DND-41 (cell line): ENCODE measurements at regions not wholly inside any gene's neighbourhood (a gene's known extent, or its start where the extent isn't known, plus 50 kb on each side); places are given as distances from the start of the nearest gene placed in this dataset.

Source experiments
- ATAC-seq: fragments of 200-7000 bp; cut with Tn5 transposase; 3 replicates; pipeline ENCODE4 v1.9.1; 2021; ENCODE audit warnings: low read depth; ENCODE audit not compliant: insufficient read depth
- DNase-seq: peaks from one replicate; pipeline ENCODE4 v3.0.0-alpha.2; 2020
- H2AFZ ChIP-seq: 2 replicates; pipeline ENCODE4 v1.6.0; 2012; ENCODE audit warnings: low read depth, low read length
- H3K27ac ChIP-seq: 2 replicates; pipeline ENCODE4 v1.5.1; 2012; ENCODE audit warnings: low read length, inconsistent platforms
- H3K27me3 ChIP-seq: fragments of 200-600 bp; sonication (generic); 2 replicates; pipeline ENCODE4 v1.6.0; 2012; ENCODE audit warnings: low read length, mild to moderate bottlenecking, inconsistent platforms; ENCODE audit not compliant: insufficient read depth, poor library complexity
- H3K36me3 ChIP-seq: 2 replicates; pipeline ENCODE4 v1.5.1; 2012; ENCODE audit warnings: low read length, inconsistent platforms; ENCODE audit not compliant: insufficient read depth
- H3K4me1 ChIP-seq: 2 replicates; pipeline ENCODE4 v1.5.1; 2012; ENCODE audit warnings: mild to moderate bottlenecking, low read length; ENCODE audit not compliant: insufficient read depth
- H3K4me2 ChIP-seq: 2 replicates; pipeline ENCODE4 v1.6.0; 2012; ENCODE audit warnings: mild to moderate bottlenecking, moderate library complexity, low read length, inconsistent platforms; ENCODE audit not compliant: insufficient read depth
- H3K4me3 ChIP-seq, 2 experiments: fragments of 200-600 bp in 1 of 2; shearing (Covaris generic) in 1 of 2; 2 replicates each; pipeline ENCODE4 v1.5.1; 2012 to 2016; ENCODE audit warnings: inconsistent platforms in 2 of 2, low read length in 2 of 2, mild to moderate bottlenecking in 2 of 2, low read depth in 1 of 2, moderate library complexity in 1 of 2
- H3K79me2 ChIP-seq: 2 replicates; pipeline ENCODE4 v1.6.0; 2012; ENCODE audit warnings: low read length, inconsistent platforms; ENCODE audit not compliant: insufficient read depth
- H3K9ac ChIP-seq: 2 replicates; pipeline ENCODE4 v1.6.0; 2012; ENCODE audit warnings: low read depth, mild to moderate bottlenecking, inconsistent platforms, low read length, moderate library complexity
- H3K9me3 ChIP-seq: 2 replicates; pipeline ENCODE4 v1.5.1; 2012; ENCODE audit warnings: low read length, moderate library complexity, mild to moderate bottlenecking, inconsistent platforms; ENCODE audit not compliant: insufficient read depth, severe bottlenecking
- H4K20me1 ChIP-seq: 2 replicates; pipeline ENCODE4 v1.6.0; 2012; ENCODE audit warnings: low read length; ENCODE audit not compliant: insufficient read depth
- CTCF ChIP-seq: IDR thresholded peaks from 2 replicates; pipeline ENCODE4 v1.5.1; 2012; ENCODE audit warnings: borderline replicate concordance, low read length, moderate library complexity, mild to moderate bottlenecking; ENCODE audit not compliant: poor library complexity, severe bottlenecking; ENCODE audit errors: extremely low read depth
- EZH2 ChIP-seq: IDR thresholded peaks from 3 replicates; pipeline ENCODE4 v1.6.1; 2012; ENCODE audit warnings: borderline replicate concordance, low read depth, mild to moderate bottlenecking, moderate library complexity, low read length, inconsistent platforms; ENCODE audit not compliant: severe bottlenecking

- TF ChIP-seq CTCF, result no peak
- no peak for TF ChIP-seq EZH2
- no peak overlapping the region for H3K4me2 ChIP-seq
Measured at GRCh38 chr5:9928326-9928725, 298.2 kb upstream of the TAS2R1 start.

GRCh38 chr5:9927521-9927997 lies 297.4 kb upstream of the TAS2R1 start:
- TF ChIP-seq EZH2 (no peak), CTCF (no peak)
- peaks cover 5% of the 10 kb centered on the region for H3K9me3 ChIP-seq
- H4K20me1 ChIP-seq, result no peaks in the 10 kb centered on the region
- H3K36me3 ChIP-seq, result no peaks in the 10 kb centered on the region
- H3K27ac ChIP-seq, result no peak overlapping the region
- no peak overlapping the region for H3K9ac ChIP-seq
- no peak overlapping the region for H3K4me2 ChIP-seq
- H3K4me3 ChIP-seq, result no peak overlapping the region
- no peaks in the 10 kb centered on the region for H3K79me2 ChIP-seq
- no peak for DNase-seq
- no peaks in the 10 kb centered on the region for H3K4me1 ChIP-seq
- no peaks in the 10 kb centered on the region for H3K27me3 ChIP-seq
- no peak for ATAC-seq
- H2AFZ ChIP-seq, result no peak overlapping the region

More at GRCh38 chr5:9928326-9928725, 298.2 kb upstream of the TAS2R1 start:
- no peaks in the 10 kb centered on the region for H3K4me1 ChIP-seq
- no peaks in the 10 kb centered on the region for H3K27me3 ChIP-seq
- no peak for ATAC-seq
- H3K9me3 ChIP-seq, result no peaks in the 10 kb centered on the region
- H3K9ac ChIP-seq, result no peak overlapping the region
- H2AFZ ChIP-seq, result no peak overlapping the region
- no peaks in the 10 kb centered on the region for H3K79me2 ChIP-seq
- H4K20me1 ChIP-seq, result no peaks in the 10 kb centered on the region
- H3K36me3 ChIP-seq, result no peaks in the 10 kb centered on the region
- DNase-seq, result no peak
- H3K4me3 ChIP-seq, result no peak overlapping the region
- H3K27ac ChIP-seq, result no peak overlapping the region

GRCh38 chr5:9927106-9927505 lies 297.0 kb upstream of the TAS2R1 start:
- TF ChIP-seq EZH2 (no peak), CTCF (no peak)
- no peaks in the 10 kb centered on the region for H3K36me3 ChIP-seq
- no peak overlapping the region for H3K9ac ChIP-seq
- no peaks in the 10 kb centered on the region for H3K79me2 ChIP-seq
- DNase-seq (no peak), ATAC-seq (no peak)
- no peaks in the 10 kb centered on the region for H3K27me3 ChIP-seq
- H3K4me1 ChIP-seq, result no peaks in the 10 kb centered on the region
- no peak overlapping the region for H3K4me2 ChIP-seq
- H3K9me3 ChIP-seq, result peaks cover 5% of the 10 kb centered on the region
- H3K27ac ChIP-seq, result no peak overlapping the region
- no peak overlapping the region for H2AFZ ChIP-seq
- no peaks in the 10 kb centered on the region for H4K20me1 ChIP-seq
- no peak overlapping the region for H3K4me3 ChIP-seq

- H3K27me3 ChIP-seq, result no peaks in the 10 kb centered on the region
- H4K20me1 ChIP-seq, result no peaks in the 10 kb centered on the region
- H3K79me2 ChIP-seq, result no peaks in the 10 kb centered on the region
- no peak overlapping the region for H2AFZ ChIP-seq
- no peak overlapping the region for H3K27ac ChIP-seq
- no peak overlapping the region for H3K4me2 ChIP-seq
- no peak for DNase-seq
- H3K9ac ChIP-seq, result no peak overlapping the region
- H3K36me3 ChIP-seq, result no peaks in the 10 kb centered on the region
- ATAC-seq, result no peak
- H3K9me3 ChIP-seq, result peaks cover 5% of the 10 kb centered on the region
- TF ChIP-seq EZH2 (no peak), CTCF (no peak)
- no peak overlapping the region for H3K4me3 ChIP-seq
- H3K4me1 ChIP-seq, result no peaks in the 10 kb centered on the region
Measured at GRCh38 chr5:9924614-9925013, 294.5 kb upstream of the TAS2R1 start.
